Stimulated activated naive B cell treated with anti-CD40 and anti-IgM and Interleukin-4, amounts not matched to agents 10 μg/mL and 1 μg/mL and 100 μg/mL, for 72 hours (primary cell): ENCODE measurements at regions not wholly inside any gene's neighbourhood (a gene's known extent, or its start where the extent isn't known, plus 50 kb on each side); places are given as distances from the start of the nearest gene placed in this dataset.
A peak's percentile ranks its signal among the peaks of the same experiment; 100 is the strongest.

ENCODE experiments used
- ATAC-seq, 2 donors: fragments of 150-1000 bp; cut with Tn5 transposase; replicated peaks; 2 replicates each; pipeline ENCODE4 v1.10.0; 2021; ENCODE audit warnings: moderate library complexity in 1 of 2
- DNase-seq: peaks from one replicate; pipeline ENCODE4 v3.0.0; 2021
- H3K27ac Mint-ChIP-seq: one replicate; pipeline ENCODE4 v1.8.0; 2022; ENCODE audit warnings: mild to moderate bottlenecking, mixed read lengths
- H3K27me3 Mint-ChIP-seq, 2 donors: one replicate each; pipeline ENCODE4 v1.8.0; 2022; ENCODE audit warnings: mixed read lengths in 2 of 2
- H3K36me3 Mint-ChIP-seq, 2 donors: one replicate each; pipeline ENCODE4 v1.8.0; 2022; ENCODE audit warnings: mixed read lengths in 2 of 2, mild to moderate bottlenecking in 1 of 2
- H3K4me1 Mint-ChIP-seq, 2 donors: one replicate each; pipeline ENCODE4 v1.8.0; 2022; ENCODE audit warnings: mixed read lengths in 2 of 2, mild to moderate bottlenecking in 1 of 2
- H3K4me3 Mint-ChIP-seq, 2 donors: one replicate each; pipeline ENCODE4 v1.8.0; 2022; ENCODE audit warnings: mild to moderate bottlenecking in 2 of 2, mixed read lengths in 2 of 2, moderate library complexity in 1 of 2
- H3K9me3 Mint-ChIP-seq, 2 donors: one replicate each; pipeline ENCODE4 v1.8.0; 2022; ENCODE audit warnings: mixed read lengths in 2 of 2, mild to moderate bottlenecking in 1 of 2

DNA sequence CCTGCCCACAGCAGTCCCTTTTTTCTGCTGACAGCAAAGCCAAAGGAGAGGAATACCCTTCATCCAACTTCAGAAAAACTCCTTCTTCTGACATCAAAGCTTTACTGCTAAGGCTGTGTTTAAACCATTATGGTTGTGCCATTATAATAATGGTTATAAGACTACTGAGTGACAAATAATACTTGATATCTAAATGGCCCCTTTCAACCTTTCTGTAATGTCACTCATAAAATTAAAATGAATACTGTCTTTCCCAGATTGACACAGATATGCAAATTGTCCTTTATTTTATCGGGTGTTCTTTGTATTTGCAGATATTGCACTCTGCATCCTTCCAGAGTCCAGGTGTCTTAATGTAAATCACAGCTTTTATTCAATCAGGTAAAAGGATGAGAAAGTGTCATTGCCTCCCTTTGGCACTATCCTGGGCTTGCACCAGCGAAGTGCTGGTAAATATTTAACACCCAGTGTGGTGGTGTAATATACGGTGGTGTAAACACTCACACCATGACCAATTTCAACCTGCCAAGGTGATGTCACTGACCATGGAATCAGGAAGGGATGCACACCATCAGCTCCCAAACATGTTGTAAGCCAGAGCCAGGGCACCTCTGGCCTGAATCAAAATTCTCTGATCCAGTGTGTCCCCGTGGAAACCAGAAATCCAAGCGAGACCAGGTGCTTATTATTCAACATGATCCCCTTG, 139.4 kb upstream of the TENM3 start:
- no peak for DNase-seq
- no peaks in the 10 kb centered on the region for H3K27me3 Mint-ChIP-seq
- no peak for ATAC-seq
- no peak overlapping the region for H3K27ac Mint-ChIP-seq
- peaks cover 0 to 2% of the 10 kb centered on the region in 2 donors for H3K9me3 Mint-ChIP-seq
- no peaks in the 10 kb centered on the region for H3K4me1 Mint-ChIP-seq
- no peaks in the 10 kb centered on the region for H3K36me3 Mint-ChIP-seq
- no peak overlapping the region for H3K4me3 Mint-ChIP-seq

DNA sequence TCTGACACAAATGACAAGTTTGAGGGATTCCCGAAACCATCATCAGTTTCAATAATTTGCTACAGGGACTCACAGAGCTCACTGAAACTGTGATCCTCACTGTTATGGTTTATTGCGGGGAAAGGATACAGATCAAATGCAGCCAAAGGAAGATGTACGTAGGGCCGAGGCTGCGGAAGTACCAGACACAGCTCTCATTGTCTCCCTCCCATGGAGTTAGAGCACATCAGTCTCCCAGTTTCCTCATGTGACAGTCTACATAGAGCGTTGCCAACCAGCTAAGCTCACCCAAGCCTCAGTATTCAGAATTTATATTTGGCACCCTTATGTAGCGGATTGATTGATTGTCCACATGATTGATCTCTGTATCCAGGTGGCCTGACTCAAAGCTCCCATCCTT, 137.8 kb upstream of the TENM3 start:
- Mint-ChIP-seq H3K27me3 (no peaks in the 10 kb centered on the region), H3K4me3 (no peak overlapping the region), H3K9me3 (peaks cover 0 to 2% of the 10 kb centered on the region in 2 donors), H3K4me1 (no peaks in the 10 kb centered on the region), H3K36me3 (no peaks in the 10 kb centered on the region), H3K27ac (no peak overlapping the region)
- DNase-seq (no peak), ATAC-seq (no peak)

DNA sequence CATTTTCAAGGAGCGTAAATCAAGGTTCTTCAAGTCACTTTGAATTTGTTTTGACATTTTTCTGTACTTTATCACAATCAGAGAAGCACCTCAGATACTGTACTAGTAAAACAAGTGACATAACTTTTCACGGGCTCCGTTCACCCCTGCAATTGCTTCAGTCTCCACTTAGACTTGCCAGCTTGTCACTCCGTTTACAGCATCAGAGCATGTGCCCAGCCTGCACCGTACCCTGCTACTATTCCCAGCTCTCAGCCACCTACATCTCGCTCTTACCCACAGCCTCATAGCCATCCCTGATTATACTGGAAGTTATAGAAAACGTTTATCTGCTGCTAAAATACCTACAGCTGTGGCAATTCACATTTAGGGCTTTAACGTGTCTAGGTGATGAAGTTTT, 135.3 kb upstream of the TENM3 start:
- Mint-ChIP-seq H3K9me3 (no peaks in the 10 kb centered on the region), H3K4me1 (no peaks in the 10 kb centered on the region), H3K27ac (no peak overlapping the region), H3K36me3 (no peaks in the 10 kb centered on the region), H3K4me3 (no peak overlapping the region), H3K27me3 (no peaks in the 10 kb centered on the region)
- DNase-seq (no peak), ATAC-seq (no peak)

DNA sequence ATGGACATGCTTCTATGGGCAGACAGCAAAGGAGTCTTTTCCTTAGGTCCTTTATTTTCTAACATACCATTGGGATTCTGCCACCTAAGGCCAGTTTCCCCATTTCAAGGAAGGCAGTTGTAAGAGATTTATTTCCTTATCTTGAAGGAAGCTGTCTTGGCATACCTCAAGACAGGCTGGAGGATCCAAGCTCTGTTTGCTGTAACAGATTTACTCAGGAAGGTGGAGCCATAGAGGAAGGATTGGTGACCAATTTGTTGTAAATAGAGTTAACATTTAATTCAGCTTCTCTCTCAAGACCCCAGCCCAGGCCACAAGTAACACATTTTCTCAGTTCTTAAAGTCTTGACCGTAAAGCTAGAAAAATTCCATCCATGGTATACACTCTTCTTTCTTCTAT, 131.6 kb upstream of the TENM3 start:
- Mint-ChIP-seq H3K27me3 (no peaks in the 10 kb centered on the region), H3K4me1 (no peaks in the 10 kb centered on the region), H3K36me3 (no peaks in the 10 kb centered on the region), H3K9me3 (peaks cover 0 to 5% of the 10 kb centered on the region in 2 donors), H3K4me3 (no peak overlapping the region), H3K27ac (no peak overlapping the region)
- no peak for DNase-seq
- ATAC-seq: no peak

DNA sequence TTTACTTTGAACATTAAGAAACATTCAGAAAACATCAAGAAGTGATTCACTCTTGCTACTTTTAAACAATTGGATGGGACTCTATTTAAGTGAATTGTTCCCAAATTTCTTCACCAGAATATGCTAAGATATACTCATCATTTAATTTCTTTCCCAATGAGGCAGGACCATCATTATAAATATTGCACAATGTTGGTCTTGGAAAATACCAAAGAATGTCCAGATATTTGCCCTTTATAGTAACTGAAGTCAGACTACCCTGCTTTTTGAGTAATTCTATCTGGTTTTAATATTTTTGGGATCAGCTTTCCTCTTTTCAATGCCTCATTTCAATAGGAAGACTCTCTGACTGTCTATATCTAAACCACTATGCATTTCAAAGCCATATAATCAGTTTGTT, 129.4 kb upstream of the TENM3 start:
- Mint-ChIP-seq H3K9me3 (peaks cover 3 to 5% of the 10 kb centered on the region in 2 donors), H3K4me1 (no peaks in the 10 kb centered on the region), H3K27ac (no peak overlapping the region), H3K4me3 (no peak overlapping the region), H3K27me3 (no peaks in the 10 kb centered on the region), H3K36me3 (no peaks in the 10 kb centered on the region)
- no peak for ATAC-seq
- no peak for DNase-seq

DNA sequence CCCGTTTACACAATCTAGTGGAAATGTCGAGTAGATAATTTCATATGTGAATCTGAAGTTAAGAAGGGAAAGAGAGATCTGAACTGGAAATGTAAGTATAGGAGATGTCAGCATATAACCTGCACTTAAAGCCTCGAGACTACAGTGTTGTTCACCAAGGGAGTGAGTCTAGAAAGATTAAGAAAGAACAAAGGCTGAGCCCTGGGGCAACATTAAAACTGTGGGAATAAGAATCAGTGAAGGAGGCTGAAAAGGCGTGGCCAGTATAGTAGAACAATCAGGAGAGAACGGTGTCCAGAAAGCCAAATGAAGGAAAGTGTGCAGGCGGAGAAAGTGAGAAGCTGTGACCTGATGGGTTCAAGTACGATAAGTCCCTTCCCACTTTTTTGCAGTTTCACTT, 118.8 kb upstream of the TENM3 start:
- DNase-seq: no peak
- Mint-ChIP-seq H3K27ac (no peak overlapping the region), H3K4me1 (no peaks in the 10 kb centered on the region), H3K4me3 (no peak overlapping the region), H3K27me3 (no peaks in the 10 kb centered on the region), H3K36me3 (no peaks in the 10 kb centered on the region), H3K9me3 (peaks cover 7 to 19% of the 10 kb centered on the region in 2 donors)
- ATAC-seq: no peak

DNA sequence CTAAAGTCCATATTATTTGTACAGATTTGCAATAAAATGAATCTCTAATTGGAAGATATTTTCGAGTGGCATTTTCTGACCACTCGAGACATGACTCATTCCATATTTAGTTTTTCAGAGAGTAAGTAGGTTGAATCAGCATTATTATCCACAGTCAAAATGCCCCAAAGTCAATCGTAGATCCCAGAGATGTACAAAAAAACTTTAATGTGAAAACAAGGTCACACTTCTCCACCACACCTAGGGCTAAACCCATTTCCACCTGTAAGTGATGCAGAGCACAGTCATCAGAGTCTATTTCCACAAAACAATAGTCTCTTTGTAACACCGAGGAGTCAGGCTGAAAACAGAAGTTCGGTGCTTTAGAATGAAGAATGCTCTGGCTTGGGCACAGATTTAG, 117.1 kb upstream of the TENM3 start:
- Mint-ChIP-seq H3K27me3 (no peaks in the 10 kb centered on the region), H3K4me3 (no peak overlapping the region), H3K9me3 (peaks cover 5 to 17% of the 10 kb centered on the region in 2 donors), H3K27ac (no peak overlapping the region), H3K36me3 (no peaks in the 10 kb centered on the region), H3K4me1 (no peaks in the 10 kb centered on the region)
- ATAC-seq: no peak
- no peak for DNase-seq

DNA sequence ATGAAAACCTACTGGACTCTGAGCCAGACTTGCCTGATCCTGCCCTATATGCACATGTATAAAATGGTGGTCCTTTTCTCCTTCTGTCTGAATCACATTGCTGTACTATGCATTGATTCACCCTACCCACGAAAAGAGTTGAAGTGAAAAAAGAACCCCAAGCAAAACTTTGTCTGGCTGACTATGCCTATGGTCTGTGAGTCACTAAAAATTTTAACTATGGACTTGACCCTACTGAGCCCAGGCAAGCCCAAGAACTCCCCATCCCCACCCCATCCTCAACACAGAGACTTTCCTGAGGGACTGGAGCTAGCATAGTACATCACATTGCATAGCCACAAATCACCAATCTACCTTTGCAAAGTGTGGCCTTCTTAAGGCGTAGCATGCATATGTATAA, 116.6 kb upstream of the TENM3 start:
- H3K4me1 Mint-ChIP-seq: no peaks in the 10 kb centered on the region
- no peak overlapping the region for H3K27ac Mint-ChIP-seq
- H3K36me3 Mint-ChIP-seq: no peaks in the 10 kb centered on the region
- H3K27me3 Mint-ChIP-seq: no peaks in the 10 kb centered on the region
- H3K4me3 Mint-ChIP-seq: no peak overlapping the region
- no peak for DNase-seq
- H3K9me3 Mint-ChIP-seq: peaks cover 5 to 17% of the 10 kb centered on the region in 2 donors
- ATAC-seq: no peak

DNA sequence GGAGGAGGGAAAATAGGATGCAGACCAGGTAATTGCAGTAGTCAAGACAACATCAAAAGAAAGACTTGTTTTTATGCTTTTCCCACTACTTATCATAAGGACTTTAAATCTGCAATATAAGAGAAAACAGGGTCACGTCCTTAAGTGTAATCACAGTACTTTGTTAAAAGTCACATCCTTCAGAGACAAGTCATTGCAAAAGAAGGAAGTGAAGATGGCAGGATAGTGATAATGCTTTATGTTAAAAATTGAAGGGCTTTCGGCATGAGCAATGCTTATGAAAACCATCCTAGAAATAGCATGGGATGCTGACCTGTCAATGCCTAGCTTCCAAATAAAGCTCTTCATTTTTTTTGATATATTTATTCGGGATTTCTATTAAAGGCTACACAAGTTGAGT, 110.2 kb upstream of the TENM3 start:
- Mint-ChIP-seq H3K36me3 (no peaks in the 10 kb centered on the region), H3K4me3 (no peak overlapping the region), H3K9me3 (peaks cover 0 to 2% of the 10 kb centered on the region in 2 donors), H3K4me1 (no peaks in the 10 kb centered on the region), H3K27me3 (peaks cover 8 to 13% of the 10 kb centered on the region in 2 donors), H3K27ac (no peak overlapping the region)
- ATAC-seq: no peak
- DNase-seq: no peak

DNA sequence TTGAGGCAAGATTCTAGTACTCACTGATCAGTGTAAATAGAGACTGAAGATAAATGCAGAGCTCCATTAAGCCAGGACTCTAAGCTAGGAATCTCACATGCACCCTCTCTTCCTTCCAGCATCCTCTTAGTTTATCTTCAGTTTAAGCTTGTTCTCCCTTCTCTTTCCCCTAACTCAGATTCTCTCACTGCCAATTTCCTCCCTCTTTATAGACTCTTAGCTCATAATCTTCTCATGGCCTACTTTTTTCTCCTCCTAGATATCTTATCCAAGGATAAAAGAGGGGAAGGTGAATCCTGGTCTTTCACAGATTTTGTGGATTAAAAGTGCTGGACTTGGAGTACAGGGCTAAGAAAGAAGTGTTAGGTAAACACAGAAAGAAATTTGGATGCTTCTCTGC, 108.9 kb upstream of the TENM3 start:
- no peak for ATAC-seq
- no peaks in the 10 kb centered on the region for H3K36me3 Mint-ChIP-seq
- H3K4me3 Mint-ChIP-seq: no peak overlapping the region
- H3K9me3 Mint-ChIP-seq: peaks cover 0 to 2% of the 10 kb centered on the region in 2 donors
- H3K27ac Mint-ChIP-seq: no peak overlapping the region
- H3K4me1 Mint-ChIP-seq: peaks cover 0 to 1% of the 10 kb centered on the region in 2 donors
- peaks cover 20 to 21% of the 10 kb centered on the region in 2 donors for H3K27me3 Mint-ChIP-seq
- DNase-seq: no peak

DNA sequence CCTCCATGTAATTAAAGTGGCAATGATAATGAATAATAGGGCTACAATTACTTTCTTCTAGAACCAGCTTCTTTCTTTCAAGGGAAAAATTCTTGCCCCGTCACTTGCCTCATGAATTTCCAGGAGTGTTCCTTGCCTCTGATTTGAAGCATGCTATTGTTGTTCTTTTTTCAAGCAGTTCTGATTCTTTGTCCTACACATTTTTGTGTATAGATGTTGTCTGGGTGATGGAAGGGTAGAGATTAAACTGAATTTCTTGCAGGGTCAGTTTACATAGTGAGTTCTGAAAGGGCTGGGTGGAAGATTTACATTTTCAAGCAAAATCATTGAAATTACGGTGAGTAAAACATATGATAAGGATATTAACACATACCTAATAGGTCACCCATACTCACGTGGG, 107.0 kb upstream of the TENM3 start:
- H3K9me3 Mint-ChIP-seq: peaks cover 0 to 2% of the 10 kb centered on the region in 2 donors

DNA sequence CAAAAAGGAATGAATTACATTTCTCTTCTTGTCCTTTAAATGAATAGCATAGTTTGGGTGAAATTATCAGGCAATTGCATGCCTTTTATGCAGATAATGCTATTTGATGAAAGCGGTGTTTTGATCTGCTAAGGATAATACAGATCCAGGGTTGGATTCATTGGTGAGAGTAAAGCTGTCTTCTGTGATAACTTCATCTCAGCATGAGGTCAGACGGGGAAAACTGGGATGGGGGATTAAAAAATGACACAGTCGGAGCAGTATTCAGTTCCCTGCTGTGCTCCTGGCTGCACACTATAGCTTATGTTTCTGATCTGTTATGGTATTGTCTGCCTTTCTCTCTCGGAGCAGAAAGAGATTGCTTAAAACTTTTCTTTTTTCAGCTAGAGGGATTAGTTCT, 105.9 kb upstream of the TENM3 start:
- Mint-ChIP-seq H3K4me3 (no peak overlapping the region), H3K27ac (no peak overlapping the region), H3K36me3 (peaks cover 0 to 1% of the 10 kb centered on the region in 2 donors), H3K27me3 (peaks cover 40 to 47% of the 10 kb centered on the region in 2 donors), H3K4me1 (peaks cover 0 to 3% of the 10 kb centered on the region in 2 donors), H3K9me3 (peaks cover 0 to 2% of the 10 kb centered on the region in 2 donors)
- DNase-seq: no peak
- no peak for ATAC-seq

More for the DNA sequence above, 107.0 kb upstream of the TENM3 start:
- H3K4me1 Mint-ChIP-seq: peaks cover 0 to 3% of the 10 kb centered on the region in 2 donors
- H3K27me3 Mint-ChIP-seq: peaks cover 31 to 35% of the 10 kb centered on the region in 2 donors
- H3K27ac Mint-ChIP-seq: no peak overlapping the region
- H3K4me3 Mint-ChIP-seq: no peak overlapping the region
- DNase-seq (no peak), ATAC-seq (no peak)
- no peaks in the 10 kb centered on the region for H3K36me3 Mint-ChIP-seq

DNA sequence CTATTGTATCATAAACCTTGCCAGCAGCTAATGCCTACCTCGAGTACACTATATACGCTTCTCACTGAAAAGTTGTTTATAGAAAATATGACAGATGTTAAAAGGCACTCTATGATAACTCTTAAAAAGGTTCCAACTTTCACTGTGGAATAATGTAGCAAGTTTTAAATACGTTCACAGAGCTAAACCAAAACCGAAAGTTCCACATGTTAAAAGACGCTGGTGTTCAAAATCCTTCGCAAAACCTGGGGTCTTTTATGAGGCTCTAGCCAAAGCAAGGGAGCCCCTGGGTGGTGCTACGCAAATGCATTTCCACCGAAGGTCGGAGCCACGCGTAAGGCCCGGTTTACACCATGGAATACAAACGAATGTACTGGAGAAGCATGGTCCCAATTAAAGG, 103.7 kb upstream of the TENM3 start:
- Mint-ChIP-seq H3K36me3 (peaks cover 0 to 3% of the 10 kb centered on the region in 2 donors), H3K9me3 (no peaks in the 10 kb centered on the region), H3K4me1 (peaks cover 8 to 16% of the 10 kb centered on the region in 2 donors), H3K27me3 (peaks cover 53 to 66% of the 10 kb centered on the region in 2 donors), H3K4me3 (peak overlapping the region in 1 of 2 donors; percentile 56), H3K27ac (no peak overlapping the region)
- ATAC-seq (no peak), DNase-seq (no peak)

DNA sequence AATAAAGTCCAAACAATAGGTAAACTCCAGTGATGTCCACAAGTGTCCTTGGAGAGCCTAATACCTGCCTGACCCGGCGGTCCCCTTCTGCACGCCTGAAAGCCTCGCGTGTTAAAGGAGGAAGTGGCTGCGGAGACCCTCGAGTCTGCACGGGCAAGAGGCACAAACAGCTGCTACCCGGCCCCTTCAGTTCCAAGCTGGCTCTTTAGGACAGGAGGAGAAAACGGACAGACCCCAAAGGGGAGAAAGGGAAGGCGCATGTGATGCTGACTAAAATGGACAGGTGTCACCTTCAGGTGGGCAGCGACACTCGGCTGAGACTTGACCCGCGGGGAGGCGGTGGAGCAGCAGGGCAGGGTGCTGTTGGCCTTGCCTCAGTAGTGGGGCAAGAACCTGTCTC, 102.7 kb upstream of the TENM3 start:
- peaks cover 59 to 72% of the 10 kb centered on the region in 2 donors for H3K27me3 Mint-ChIP-seq
- peaks cover 8 to 16% of the 10 kb centered on the region in 2 donors for H3K4me1 Mint-ChIP-seq
- ATAC-seq: no peak
- no peak for DNase-seq
- H3K36me3 Mint-ChIP-seq: peaks cover 0 to 3% of the 10 kb centered on the region in 2 donors
- H3K9me3 Mint-ChIP-seq: no peaks in the 10 kb centered on the region
- no peak overlapping the region for H3K27ac Mint-ChIP-seq
- H3K4me3 Mint-ChIP-seq: no peak overlapping the region

DNA sequence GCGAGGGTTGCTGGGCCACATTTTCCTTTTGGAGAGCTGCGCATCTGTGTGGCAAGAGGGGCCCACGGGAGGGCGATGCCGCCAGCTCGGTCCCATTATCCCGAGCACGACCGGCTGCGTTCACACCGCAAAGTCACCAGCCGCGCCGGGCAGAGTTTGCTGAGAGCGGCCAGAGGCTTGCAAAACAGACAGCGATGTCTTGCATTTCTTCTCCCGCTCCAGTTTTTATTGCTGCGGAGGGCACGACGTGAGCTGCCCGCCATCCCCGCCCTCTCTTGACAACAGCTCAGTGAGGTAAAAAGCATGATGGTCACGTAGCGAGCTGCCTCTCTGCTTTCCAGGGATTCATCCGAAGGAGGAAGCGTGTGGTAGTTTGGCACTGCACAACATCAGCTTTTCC, 102.1 kb upstream of the TENM3 start:
- no peak overlapping the region for H3K27ac Mint-ChIP-seq
- ATAC-seq (no peak), DNase-seq (no peak)
- peaks cover 63 to 76% of the 10 kb centered on the region in 2 donors for H3K27me3 Mint-ChIP-seq
- H3K36me3 Mint-ChIP-seq: peaks cover 0 to 3% of the 10 kb centered on the region in 2 donors
- H3K9me3 Mint-ChIP-seq: no peaks in the 10 kb centered on the region
- no peak overlapping the region for H3K4me3 Mint-ChIP-seq
- peaks cover 8 to 16% of the 10 kb centered on the region in 2 donors for H3K4me1 Mint-ChIP-seq
